DND-41 (cell line): ENCODE measurements at regions not wholly inside any gene's neighbourhood (a gene's known extent, or its start where the extent isn't known, plus 50 kb on each side); places are given as distances from the start of the nearest gene placed in this dataset.

Experiments used
- ATAC-seq: fragments of 200-7000 bp; cut with Tn5 transposase; 3 replicates; pipeline ENCODE4 v1.9.1; 2021; ENCODE audit warnings: low read depth; ENCODE audit not compliant: insufficient read depth
- DNase-seq: peaks from one replicate; pipeline ENCODE4 v3.0.0-alpha.2; 2020
- H2AFZ ChIP-seq: 2 replicates; pipeline ENCODE4 v1.6.0; 2012; ENCODE audit warnings: low read depth, low read length
- H3K27ac ChIP-seq: 2 replicates; pipeline ENCODE4 v1.5.1; 2012; ENCODE audit warnings: low read length, inconsistent platforms
- H3K27me3 ChIP-seq: fragments of 200-600 bp; sonication (generic); 2 replicates; pipeline ENCODE4 v1.6.0; 2012; ENCODE audit warnings: low read length, mild to moderate bottlenecking, inconsistent platforms; ENCODE audit not compliant: insufficient read depth, poor library complexity
- H3K36me3 ChIP-seq: 2 replicates; pipeline ENCODE4 v1.5.1; 2012; ENCODE audit warnings: low read length, inconsistent platforms; ENCODE audit not compliant: insufficient read depth
- H3K4me1 ChIP-seq: 2 replicates; pipeline ENCODE4 v1.5.1; 2012; ENCODE audit warnings: mild to moderate bottlenecking, low read length; ENCODE audit not compliant: insufficient read depth
- H3K4me2 ChIP-seq: 2 replicates; pipeline ENCODE4 v1.6.0; 2012; ENCODE audit warnings: mild to moderate bottlenecking, moderate library complexity, low read length, inconsistent platforms; ENCODE audit not compliant: insufficient read depth
- H3K4me3 ChIP-seq, 2 experiments: fragments of 200-600 bp in 1 of 2; shearing (Covaris generic) in 1 of 2; 2 replicates each; pipeline ENCODE4 v1.5.1; 2012 to 2016; ENCODE audit warnings: inconsistent platforms in 2 of 2, low read length in 2 of 2, mild to moderate bottlenecking in 2 of 2, low read depth in 1 of 2, moderate library complexity in 1 of 2
- H3K79me2 ChIP-seq: 2 replicates; pipeline ENCODE4 v1.6.0; 2012; ENCODE audit warnings: low read length, inconsistent platforms; ENCODE audit not compliant: insufficient read depth
- H3K9ac ChIP-seq: 2 replicates; pipeline ENCODE4 v1.6.0; 2012; ENCODE audit warnings: low read depth, mild to moderate bottlenecking, inconsistent platforms, low read length, moderate library complexity
- H3K9me3 ChIP-seq: 2 replicates; pipeline ENCODE4 v1.5.1; 2012; ENCODE audit warnings: low read length, moderate library complexity, mild to moderate bottlenecking, inconsistent platforms; ENCODE audit not compliant: insufficient read depth, severe bottlenecking
- H4K20me1 ChIP-seq: 2 replicates; pipeline ENCODE4 v1.6.0; 2012; ENCODE audit warnings: low read length; ENCODE audit not compliant: insufficient read depth
- CTCF ChIP-seq: IDR thresholded peaks from 2 replicates; pipeline ENCODE4 v1.5.1; 2012; ENCODE audit warnings: borderline replicate concordance, low read length, moderate library complexity, mild to moderate bottlenecking; ENCODE audit not compliant: poor library complexity, severe bottlenecking; ENCODE audit errors: extremely low read depth
- EZH2 ChIP-seq: IDR thresholded peaks from 3 replicates; pipeline ENCODE4 v1.6.1; 2012; ENCODE audit warnings: borderline replicate concordance, low read depth, mild to moderate bottlenecking, moderate library complexity, low read length, inconsistent platforms; ENCODE audit not compliant: severe bottlenecking

DNA sequence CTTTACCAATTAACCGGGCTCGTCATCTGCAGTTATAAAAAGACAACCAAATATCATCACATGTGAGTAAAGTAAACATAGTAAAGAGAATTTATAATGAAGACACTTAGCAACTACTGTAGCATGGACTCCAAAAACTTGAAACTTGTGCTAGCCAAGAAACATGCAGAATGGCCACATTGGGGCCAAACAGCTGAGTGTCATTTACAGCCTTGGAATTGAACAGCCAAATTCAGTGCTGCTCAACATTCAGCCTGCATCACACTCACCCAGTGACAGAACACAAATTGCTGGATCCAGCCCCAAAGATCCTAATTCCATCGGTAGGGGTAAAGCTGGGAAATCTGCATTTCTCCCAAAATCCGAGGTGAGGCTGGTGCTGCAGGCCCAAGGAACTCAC, 224.8 kb upstream of the GYPC start:
- Histone ChIP-seq H4K20me1 (no peaks in the 10 kb centered on the region), H2AFZ (no peak overlapping the region), H3K9me3 (no peaks in the 10 kb centered on the region), H3K9ac (no peak overlapping the region), H3K36me3 (no peaks in the 10 kb centered on the region), H3K4me1 (no peaks in the 10 kb centered on the region), H3K4me2 (no peak overlapping the region), H3K79me2 (no peaks in the 10 kb centered on the region), H3K27me3 (no peaks in the 10 kb centered on the region), H3K27ac (no peak overlapping the region), H3K4me3 (no peak overlapping the region)
- DNase-seq (no peak), ATAC-seq (no peak)
- TF ChIP-seq EZH2 (no peak), CTCF (no peak)

GRCh38 chr2:126436411-126436810, 219.5 kb upstream of the GYPC start:
- no peaks in the 10 kb centered on the region for H3K79me2 ChIP-seq
- H4K20me1 ChIP-seq: no peaks in the 10 kb centered on the region
- no peaks in the 10 kb centered on the region for H3K36me3 ChIP-seq
- TF ChIP-seq CTCF: no peak
- no peak for TF ChIP-seq EZH2
- H3K4me3 ChIP-seq: no peak overlapping the region
- DNase-seq (no peak), ATAC-seq (no peak)
- H3K4me2 ChIP-seq: no peak overlapping the region
- H3K9me3 ChIP-seq: no peaks in the 10 kb centered on the region
- H3K27me3 ChIP-seq: no peaks in the 10 kb centered on the region
- no peaks in the 10 kb centered on the region for H3K4me1 ChIP-seq
- H2AFZ ChIP-seq: no peak overlapping the region
- H3K27ac ChIP-seq: no peak overlapping the region
- H3K9ac ChIP-seq: no peak overlapping the region

- no peaks in the 10 kb centered on the region for H3K27me3 ChIP-seq
- no peak overlapping the region for H3K9ac ChIP-seq
- no peak for DNase-seq
- no peaks in the 10 kb centered on the region for H3K79me2 ChIP-seq
- no peak overlapping the region for H3K27ac ChIP-seq
- H3K9me3 ChIP-seq: no peaks in the 10 kb centered on the region
- H3K4me3 ChIP-seq: no peak overlapping the region
- no peaks in the 10 kb centered on the region for H4K20me1 ChIP-seq
- ATAC-seq: no peak
- TF ChIP-seq EZH2: no peak
- TF ChIP-seq CTCF: no peak
- no peak overlapping the region for H3K4me2 ChIP-seq
- H3K4me1 ChIP-seq: no peaks in the 10 kb centered on the region
- no peak overlapping the region for H2AFZ ChIP-seq
- H3K36me3 ChIP-seq: no peaks in the 10 kb centered on the region
Measured at GRCh38 chr2:126437016-126437415, 218.9 kb upstream of the GYPC start.

- TF ChIP-seq CTCF (no peak), EZH2 (no peak)
- no peaks in the 10 kb centered on the region for H4K20me1 ChIP-seq
- H3K9me3 ChIP-seq: no peaks in the 10 kb centered on the region
- H3K4me3 ChIP-seq: no peak overlapping the region
- no peaks in the 10 kb centered on the region for H3K4me1 ChIP-seq
- DNase-seq (no peak), ATAC-seq (no peak)
- no peaks in the 10 kb centered on the region for H3K36me3 ChIP-seq
- H3K27me3 ChIP-seq: no peaks in the 10 kb centered on the region
- H2AFZ ChIP-seq: no peak overlapping the region
- no peak overlapping the region for H3K27ac ChIP-seq
- H3K9ac ChIP-seq: no peak overlapping the region
- H3K4me2 ChIP-seq: no peak overlapping the region
- no peaks in the 10 kb centered on the region for H3K79me2 ChIP-seq
Measured at GRCh38 chr2:126444512-126444911, 211.4 kb upstream of the GYPC start.
